H1 (cell line): ENCODE measurements at regions not wholly inside any gene's neighbourhood (a gene's known extent, or its start where the extent isn't known, plus 50 kb on each side); places are given as distances from the start of the nearest gene placed in this dataset.

Experiments used
- CTCF ChIA-PET: fragments of 300-600 bp; sonication (Branson Sonifier 250); formaldehyde crosslinking; loops from one replicate; lab custom pipeline; 2021; ENCODE audit not compliant: partially characterized antibody; lab: Charles Lee
- POLR2A ChIA-PET: fragments of 300-600 bp; sonication (Branson Sonifier 250); formaldehyde crosslinking; loops from one replicate; lab custom pipeline; 2021; ENCODE audit warnings: inconsistent platforms; ENCODE audit not compliant: partially characterized antibody; lab: Charles Lee
- DNase-seq, 2 experiments: peaks; one replicate each; pipeline versions ENCODE4 v3.0.0 to v3.0.0-alpha.2; 2010 to 2022; ENCODE audit warnings: low spot score in 2 of 2, low read depth in 1 of 2, mixed read lengths in 1 of 2
- FAIRE-seq: peaks from 2 replicates; lab custom pipeline; 2011; peaks lifted over from hg19 to GRCh38; lab: Jason Lieb, UNC
- H2AFZ ChIP-seq: 2 replicates; pipeline ENCODE4 v1.8.1; 2012; ENCODE audit warnings: low read length, inconsistent platforms
- H2AK5ac ChIP-seq: 2 replicates; pipeline ENCODE4 v1.6.1; 2013; ENCODE audit warnings: low read depth, low read length
- H2BK120ac ChIP-seq: replicated peaks from 2 replicates; pipeline ENCODE3; 2013; ENCODE audit warnings: low read depth, low read length, inconsistent platforms
- H2BK12ac ChIP-seq: 2 replicates; pipeline ENCODE4 v1.6.1; 2013; ENCODE audit warnings: low read depth, low read length
- H2BK15ac ChIP-seq: 2 replicates; pipeline ENCODE4 v1.6.1; 2013; ENCODE audit warnings: low read length
- H2BK20ac ChIP-seq: 2 replicates; pipeline ENCODE4 v1.6.1; 2013; ENCODE audit warnings: low read length
- H2BK5ac ChIP-seq: 2 replicates; pipeline ENCODE4 v1.6.1; 2013; ENCODE audit warnings: low read depth, low read length
- H3K14ac ChIP-seq: 2 replicates; pipeline ENCODE4 v1.6.1; 2013; ENCODE audit warnings: inconsistent platforms; ENCODE audit not compliant: insufficient read length
- H3K18ac ChIP-seq: 2 replicates; pipeline ENCODE4 v1.6.1; 2013; ENCODE audit warnings: low read length; ENCODE audit errors: extremely low read depth
- H3K23ac ChIP-seq: 2 replicates; pipeline ENCODE4 v1.6.1; 2013; ENCODE audit warnings: inconsistent platforms; ENCODE audit not compliant: insufficient read length
- H3K23me2 ChIP-seq: 2 replicates; pipeline ENCODE4 v1.6.1; 2013; ENCODE audit warnings: low read depth, low read length
- H3K27ac ChIP-seq: 2 replicates; pipeline ENCODE4 v1.6.1; 2011; ENCODE audit warnings: low read depth, low read length, inconsistent platforms
- H3K27me3 ChIP-seq, 4 experiments: replicated peaks in 1 of 4; 1 replicate in 1 of 4; 2 replicates in 3 of 4; pipeline versions ENCODE4 v1.6.1 to v1.8.1; 2011 to 2013; ENCODE audit warnings: low read length in 3 of 4, mild to moderate bottlenecking in 3 of 4, inconsistent platforms in 2 of 4, mixed read lengths in 2 of 4, moderate library complexity in 1 of 4; ENCODE audit not compliant: control insufficient read depth in 3 of 4, insufficient read depth in 3 of 4; ENCODE audit errors: extremely low read depth in 1 of 4
- H3K36me3 ChIP-seq, 4 experiments: 2 replicates each; pipeline versions ENCODE4 v1.6.1 to v1.8.1; 2011 to 2013; ENCODE audit warnings: mild to moderate bottlenecking in 4 of 4, low read length in 3 of 4, moderate library complexity in 2 of 4, control low read depth in 1 of 4, inconsistent platforms in 1 of 4; ENCODE audit not compliant: insufficient read depth in 4 of 4, control insufficient read depth in 2 of 4
- H3K4ac ChIP-seq: replicated peaks from 2 replicates; pipeline ENCODE3; 2013; ENCODE audit warnings: low read length, low read depth, mixed read lengths, inconsistent platforms; ENCODE audit not compliant: insufficient read length
- H3K4me1 ChIP-seq, 4 experiments: replicated peaks in 1 of 4; 1 replicate in 1 of 4; 2 replicates in 3 of 4; pipeline versions ENCODE4 v1.6.1 to v1.8.1; 2011 to 2013; ENCODE audit warnings: low read length in 3 of 4, inconsistent platforms in 2 of 4, mixed read lengths in 1 of 4; ENCODE audit not compliant: insufficient read depth in 4 of 4, control insufficient read depth in 3 of 4
- H3K4me2 ChIP-seq, 2 experiments: 2 replicates each; pipeline versions ENCODE4 v1.6.1 to v1.8.1; 2011 to 2013; ENCODE audit warnings: low read depth in 2 of 2, low read length in 2 of 2, control low read depth in 1 of 2, inconsistent platforms in 1 of 2, mild to moderate bottlenecking in 1 of 2; ENCODE audit not compliant: insufficient read depth in 1 of 2
- H3K4me3 ChIP-seq, 4 experiments: fragments of 200-600, 300-600 bp in 1 of 4; sonication (generic), shearing (Covaris generic), sonication (Bioruptor Twin) in 1 of 4; 2 replicates each; pipeline versions ENCODE4 v1.5.1 to v1.8.1; 2011 to 2016; ENCODE audit warnings: low read length in 4 of 4, low read depth in 3 of 4, control low read depth in 2 of 4, inconsistent platforms in 2 of 4, mild to moderate bottlenecking in 2 of 4, mixed read lengths in 1 of 4, moderate library complexity in 1 of 4; ENCODE audit not compliant: insufficient read depth in 2 of 4; ENCODE audit errors: extremely low read depth in 1 of 4
- H3K56ac ChIP-seq: replicated peaks from 2 replicates; pipeline ENCODE3; 2013; ENCODE audit warnings: low read depth, mild to moderate bottlenecking, mixed read lengths, low read length, inconsistent platforms; ENCODE audit not compliant: insufficient read length
- H3K79me1 ChIP-seq: 2 replicates; pipeline ENCODE4 v1.6.1; 2013; ENCODE audit warnings: low read depth, low read length, control low read depth
- H3K79me2 ChIP-seq, 2 experiments: 2 replicates each; pipeline versions ENCODE4 v1.6.1 to v1.8.1; 2012 to 2013; ENCODE audit warnings: low read length in 2 of 2, mild to moderate bottlenecking in 2 of 2, inconsistent platforms in 1 of 2; ENCODE audit not compliant: insufficient read depth in 2 of 2, control insufficient read depth in 1 of 2
- H3K9ac ChIP-seq, 4 experiments: replicated peaks in 1 of 4; 1 replicate in 1 of 4; 2 replicates in 3 of 4; pipeline versions ENCODE4 v1.6.1 to v1.8.1; 2011 to 2013; ENCODE audit warnings: low read depth in 3 of 4, low read length in 3 of 4, control low read depth in 2 of 4, mild to moderate bottlenecking in 2 of 4, moderate library complexity in 2 of 4, inconsistent platforms in 1 of 4; ENCODE audit errors: extremely low read depth in 1 of 4
- H3K9me3 ChIP-seq, 2 experiments: 2 replicates each; pipeline versions ENCODE4 v1.6.1 to v1.8.1; 2012 to 2013; ENCODE audit warnings: mild to moderate bottlenecking in 2 of 2, moderate library complexity in 2 of 2, control low read depth in 1 of 2, inconsistent platforms in 1 of 2, low read depth in 1 of 2, low read length in 1 of 2, mixed read lengths in 1 of 2; ENCODE audit not compliant: insufficient read depth in 2 of 2
- H4K20me1 ChIP-seq, 2 experiments: replicated peaks in 1 of 2; 2 replicates each; pipeline versions ENCODE3 to v1.8.1; 2011 to 2013; ENCODE audit warnings: inconsistent platforms in 2 of 2, low read length in 2 of 2, mild to moderate bottlenecking in 1 of 2; ENCODE audit not compliant: insufficient read depth in 2 of 2, control insufficient read depth in 1 of 2
- H4K5ac ChIP-seq: 2 replicates; pipeline ENCODE4 v1.6.1; 2013; ENCODE audit warnings: low read length, low read depth, mixed read lengths, inconsistent platforms; ENCODE audit not compliant: insufficient read length
- H4K8ac ChIP-seq: 2 replicates; pipeline ENCODE4 v1.8.0; 2013; ENCODE audit warnings: mild to moderate bottlenecking, moderate library complexity, low read length, inconsistent platforms; ENCODE audit not compliant: insufficient read depth; ENCODE audit errors: extremely low read depth
- H4K91ac ChIP-seq: replicated peaks from 2 replicates; pipeline ENCODE3; 2013; ENCODE audit warnings: low read length, mixed read lengths, inconsistent platforms; ENCODE audit not compliant: insufficient read length
- CEBPB ChIP-seq: IDR thresholded peaks from 2 replicates; pipeline ENCODE4 v1.6.1; 2012; ENCODE audit warnings: low read depth, low read length
- CHD1 ChIP-seq: IDR thresholded peaks from 2 replicates; pipeline ENCODE4 v1.6.1; 2012; ENCODE audit warnings: low read depth, low read length, improper control_type of control experiment
- CREB1 ChIP-seq: IDR thresholded peaks from 2 replicates; pipeline ENCODE4 v1.6.1; 2012; ENCODE audit warnings: inconsistent platforms
- CTBP2 ChIP-seq: IDR thresholded peaks from 2 replicates; pipeline ENCODE4 v1.7.0; 2011; ENCODE audit warnings: borderline replicate concordance, mild to moderate bottlenecking, moderate library complexity, mixed read lengths, low read length; ENCODE audit not compliant: insufficient read depth, insufficient read length
- GTF2F1 ChIP-seq: IDR thresholded peaks from 2 replicates; pipeline ENCODE4 v1.6.1; 2012; ENCODE audit warnings: low read depth, low read length, improper control_type of control experiment, borderline replicate concordance
- HDAC2 ChIP-seq, 2 experiments: fragments of 300-600 bp in 1 of 2; sonication (generic) in 1 of 2; IDR thresholded peaks; 2 replicates each; pipeline ENCODE4 v1.6.1; 2011 to 2012; ENCODE audit warnings: low read depth in 2 of 2, low read length in 2 of 2, mild to moderate bottlenecking in 2 of 2, moderate library complexity in 2 of 2, borderline replicate concordance in 1 of 2, inconsistent platforms in 1 of 2
- KDM4A ChIP-seq: IDR thresholded peaks from one replicate; pipeline ENCODE4 v1.7.1; 2012; ENCODE audit warnings: low read depth, mild to moderate bottlenecking, moderate library complexity, low read length, inconsistent platforms; ENCODE audit not compliant: severe bottlenecking
- MAFK ChIP-seq: IDR thresholded peaks from 2 replicates; pipeline ENCODE4 v1.6.1; 2012; ENCODE audit warnings: low read depth, mild to moderate bottlenecking, improper control_type of control experiment, low read length
- SIRT6 ChIP-seq: IDR thresholded peaks from one replicate; pipeline ENCODE4 v1.7.1; 2012; ENCODE audit warnings: low read length, inconsistent platforms
- SP2 ChIP-seq: IDR thresholded peaks from 2 replicates; pipeline ENCODE4 v1.6.1; 2012; ENCODE audit warnings: mild to moderate bottlenecking, low read length, inconsistent platforms
- SP4 ChIP-seq: IDR thresholded peaks from 2 replicates; pipeline ENCODE4 v1.6.1; 2012; ENCODE audit warnings: low read length, inconsistent platforms
- SRF ChIP-seq: IDR thresholded peaks from 2 replicates; pipeline ENCODE4 v1.6.1; 2011; ENCODE audit warnings: mild to moderate bottlenecking, low read depth, low read length, moderate library complexity
- TAF7 ChIP-seq: optimal IDR thresholded peaks from 2 replicates; pipeline ENCODE3; 2011; ENCODE audit warnings: low read depth, mild to moderate bottlenecking, inconsistent platforms, low read length, moderate library complexity, borderline replicate concordance
- TCF12 ChIP-seq: IDR thresholded peaks from 2 replicates; pipeline ENCODE4 v1.6.1; 2011; ENCODE audit warnings: low read depth, mild to moderate bottlenecking, low read length
- USF2 ChIP-seq: IDR thresholded peaks from 2 replicates; pipeline ENCODE4 v1.6.1; 2011; ENCODE audit warnings: low read length, improper control_type of control experiment
- WGBS, 2 experiments: shearing (Covaris generic) in 1 of 2; methylation state at CpG; one replicate each; pipeline versions ENCODE4 v1.1.6 to v1.1.7; 2013 to 2015; ENCODE audit warnings: low lambda C conversion rate in 2 of 2, mixed read lengths in 2 of 2, inconsistent platforms in 1 of 2, low coverage in 1 of 2, missing lambda C conversion rate in 1 of 2; ENCODE audit not compliant: insufficient replicate concordance in 2 of 2, insufficient coverage in 1 of 2, insufficient read length in 1 of 2; ENCODE audit errors: extremely low coverage in 1 of 2, missing lambda C conversion rate in 1 of 2; 5-methylcytosine and 5-hydroxymethylcytosine counted together

GRCh38 chr3:102207151-102207571 lies 227.7 kb upstream of the ZPLD1 start:
- ChIA-PET CTCF (interaction anchor here (1.3 kb wide), 1 partner anchor 404 kb away, joined by 3 read pairs; no protein-coding TSS in a partner anchor), POLR2A (no interaction called here)
- Histone ChIP-seq H3K4me1 (peaks cover 0 to 10% (median 1%) of the 10 kb centered on the region in 4 experiments; a peak in 2 of 7 replicates), H3K4me2 (no peak overlapping the region), H3K14ac (no peak overlapping the region), H3K23ac (no peak overlapping the region), H3K79me2 (no peaks in the 10 kb centered on the region), H2AK5ac (no peak overlapping the region), H2BK120ac (peak overlapping the region; percentile 43), H2BK5ac (no peak overlapping the region), H3K79me1 (no peaks in the 10 kb centered on the region), H4K20me1 (no peaks in the 10 kb centered on the region), H2BK15ac (no peak overlapping the region), H2AFZ (no peak overlapping the region), H3K23me2 (no peaks in the 10 kb centered on the region), H3K36me3 (no peaks in the 10 kb centered on the region), H3K27ac (no peak overlapping the region), H3K4me3 (no peak overlapping the region), H3K27me3 (no peaks in the 10 kb centered on the region), H3K9me3 (0 out of 4 replicates have a peak, but pooled peaks cover 0 to 3% of the 10 kb centered on the region in 2 experiments), H4K5ac (no peak overlapping the region), H4K8ac (no peak overlapping the region), H3K56ac (no peak overlapping the region), H3K4ac (no peak overlapping the region), H3K9ac (no peak overlapping the region), H3K18ac (no peak overlapping the region), H2BK20ac (no peak overlapping the region), H2BK12ac (no peak overlapping the region), H4K91ac (no peak overlapping the region)
- 97% methylated on average over 3 of the region's 3 CpGs; no CpG with 5 or more reads in 1 of the 2 experiments for WGBS, 2 experiments
- FAIRE-seq (no peak), DNase-seq (no peak)
- no peak for TF ChIP-seq SRF
- TF ChIP-seq TCF12 = no peak
- no peak for TF ChIP-seq SIRT6
- TF ChIP-seq CREB1 = no peak
- no peak for TF ChIP-seq CEBPB
- no peak for TF ChIP-seq SP2
- no peak for TF ChIP-seq HDAC2 (IDR thresholded peaks at IDR 0.05; ENCODE audit: borderline replicate concordance in 1 of 2, low read depth in 2 of 2, low read length in 2 of 2)
- TF ChIP-seq CHD1 = no peak
- no peak for TF ChIP-seq USF2
- no peak for TF ChIP-seq TAF7
- no peak for TF ChIP-seq KDM4A
- TF ChIP-seq MAFK = no peak
- TF ChIP-seq SP4 = no peak
- TF ChIP-seq GTF2F1 = no peak
- TF ChIP-seq CTBP2 = no peak
